ENCODE measurements at regions not wholly inside any gene's neighbourhood (a gene's known extent, or its start where the extent isn't known, plus 50 kb on each side); places are given as distances from the start of the nearest gene placed in this dataset.
"Not testable (repeated sequence)": the region's sequence is repeated elsewhere in the genome, so short reads cannot be mapped to it uniquely, and the experiment has no call there.

- Histone ChIP-seq H3K36me3 (ENCODE audit: insufficient read depth, low read length) (no peaks in the 10 kb centered on the region), H3K4me1 (ENCODE audit: insufficient read depth, low read length) (no peaks in the 10 kb centered on the region), H3K9me3 (ENCODE audit: insufficient read depth, low read depth, low read length) (no peaks in the 10 kb centered on the region), H3K4me3 (ENCODE audit: low read length) (no peak overlapping the region), H3K27me3 (ENCODE audit: insufficient read depth, low read length) (no peaks in the 10 kb centered on the region), H3K9ac (ENCODE audit: low read depth, low read length) (no peak overlapping the region), H3K27ac (ENCODE audit: low read depth, low read length) (no peak overlapping the region)
- WGBS: 92% methylated on average over 12 of the region's 12 CpGs
These were observed 623.7 kb downstream of the TYW1 start for GRCh38 chr7:67620216-67620933.

GRCh38 chr7:67621704-67622103, 625.1 kb downstream of the TYW1 start:
- WGBS: 59% methylated on average over 3 of the region's 3 CpGs

GRCh38 chr7:67625257-67625737, 628.7 kb downstream of the TYW1 start:
- WGBS: 14% methylated on average over 15 of the region's 15 CpGs
- Histone ChIP-seq H3K9ac (ENCODE audit: low read depth, low read length) (peak overlapping the region; percentile 42; the same call in 1 of the 2 replicates), H3K4me3 (ENCODE audit: low read length) (peak overlapping the region; percentile 48)

More at GRCh38 chr7:67621704-67622103, 625.1 kb downstream of the TYW1 start:
- Histone ChIP-seq H3K9me3 (ENCODE audit: insufficient read depth, low read depth, low read length) (no peaks in the 10 kb centered on the region), H3K27me3 (ENCODE audit: insufficient read depth, low read length) (no peaks in the 10 kb centered on the region), H3K27ac (ENCODE audit: low read depth, low read length) (no peak overlapping the region), H3K36me3 (ENCODE audit: insufficient read depth, low read length) (no peaks in the 10 kb centered on the region), H3K9ac (ENCODE audit: low read depth, low read length) (no peak overlapping the region), H3K4me3 (ENCODE audit: low read length) (no peak overlapping the region), H3K4me1 (ENCODE audit: insufficient read depth, low read length) (no peaks in the 10 kb centered on the region)

GRCh38 chr7:67631476-67631875, 634.8 kb downstream of the TYW1 start:
- no peak overlapping the region for H3K4me3 ChIP-seq (ENCODE audit: low read length)
- H3K9me3 ChIP-seq (ENCODE audit: insufficient read depth, low read depth, low read length): no peaks in the 10 kb centered on the region
- H3K36me3 ChIP-seq (ENCODE audit: insufficient read depth, low read length): no peaks in the 10 kb centered on the region
- no peaks in the 10 kb centered on the region; the same call in 1 of the 2 replicates for H3K27me3 ChIP-seq (ENCODE audit: insufficient read depth, low read length)
- WGBS: 92% methylated on average over 15 of the region's 15 CpGs
- no peak overlapping the region for H3K9ac ChIP-seq (ENCODE audit: low read depth, low read length)
- H3K27ac ChIP-seq (ENCODE audit: low read depth, low read length): no peak overlapping the region
- no peaks in the 10 kb centered on the region for H3K4me1 ChIP-seq (ENCODE audit: insufficient read depth, low read length)

More at GRCh38 chr7:67625257-67625737, 628.7 kb downstream of the TYW1 start:
- Histone ChIP-seq H3K9me3 (ENCODE audit: insufficient read depth, low read depth, low read length) (no peaks in the 10 kb centered on the region), H3K36me3 (ENCODE audit: insufficient read depth, low read length) (no peaks in the 10 kb centered on the region), H3K27ac (ENCODE audit: low read depth, low read length) (no peak overlapping the region), H3K27me3 (ENCODE audit: insufficient read depth, low read length) (no peaks in the 10 kb centered on the region; the same call in 1 of the 2 replicates), H3K4me1 (ENCODE audit: insufficient read depth, low read length) (no peaks in the 10 kb centered on the region)

- Histone ChIP-seq H3K27ac (ENCODE audit: low read depth, low read length) (no peak overlapping the region), H3K9me3 (ENCODE audit: insufficient read depth, low read depth, low read length) (peaks cover 3% of the 10 kb centered on the region; the same call in 1 of the 2 replicates), H3K27me3 (ENCODE audit: insufficient read depth, low read length) (no peaks in the 10 kb centered on the region; the same call in 1 of the 2 replicates), H3K36me3 (ENCODE audit: insufficient read depth, low read length) (no peaks in the 10 kb centered on the region), H3K9ac (ENCODE audit: low read depth, low read length) (no peak overlapping the region), H3K4me3 (ENCODE audit: low read length) (no peak overlapping the region), H3K4me1 (ENCODE audit: insufficient read depth, low read length) (no peaks in the 10 kb centered on the region)
- 93% methylated on average over 2 of the region's 2 CpGs for WGBS
These were observed 638.6 kb downstream of the TYW1 start for GRCh38 chr7:67635271-67635670.

- Histone ChIP-seq H3K4me1 (ENCODE audit: insufficient read depth, low read length) (no peaks in the 10 kb centered on the region), H3K4me3 (ENCODE audit: low read length) (no peak overlapping the region), H3K27ac (ENCODE audit: low read depth, low read length) (no peak overlapping the region), H3K9ac (ENCODE audit: low read depth, low read length) (no peak overlapping the region), H3K27me3 (ENCODE audit: insufficient read depth, low read length) (no peaks in the 10 kb centered on the region), H3K9me3 (ENCODE audit: insufficient read depth, low read depth, low read length) (peaks cover 3% of the 10 kb centered on the region; the same call in 1 of the 2 replicates), H3K36me3 (ENCODE audit: insufficient read depth, low read length) (no peaks in the 10 kb centered on the region)
- WGBS: 75% methylated on average over 6 of the region's 6 CpGs
These were observed 639.9 kb downstream of the TYW1 start for GRCh38 chr7:67636348-67637022.

GRCh38 chr7:67637023-67637358, 640.4 kb downstream of the TYW1 start:
- Histone ChIP-seq H3K9ac (ENCODE audit: low read depth, low read length) (no peak overlapping the region), H3K4me3 (ENCODE audit: low read length) (no peak overlapping the region), H3K27me3 (ENCODE audit: insufficient read depth, low read length) (no peaks in the 10 kb centered on the region), H3K27ac (ENCODE audit: low read depth, low read length) (no peak overlapping the region), H3K9me3 (ENCODE audit: insufficient read depth, low read depth, low read length) (peaks cover 3% of the 10 kb centered on the region; the same call in 1 of the 2 replicates), H3K4me1 (ENCODE audit: insufficient read depth, low read length) (no peaks in the 10 kb centered on the region), H3K36me3 (ENCODE audit: insufficient read depth, low read length) (no peaks in the 10 kb centered on the region)
- 46% methylated on average over 2 of the region's 2 CpGs for WGBS

- not testable (repeated sequence) for H3K4me1 ChIP-seq (ENCODE audit: insufficient read depth, low read length); H3K27me3 ChIP-seq (ENCODE audit: insufficient read depth, low read length); H3K9ac ChIP-seq (ENCODE audit: low read depth, low read length); H3K9me3 ChIP-seq (ENCODE audit: insufficient read depth, low read depth, low read length); H3K4me3 ChIP-seq (ENCODE audit: low read length); H3K36me3 ChIP-seq (ENCODE audit: insufficient read depth, low read length); H3K27ac ChIP-seq (ENCODE audit: low read depth, low read length)
- 87% methylated on average over 3 of the region's 3 CpGs for WGBS
These were observed 645.9 kb downstream of the TYW1 start for GRCh38 chr7:67642542-67642941.

GRCh38 chr7:67644151-67644550, 647.5 kb downstream of the TYW1 start:
- no peak overlapping the region for H3K9ac ChIP-seq (ENCODE audit: low read depth, low read length)
- no peak overlapping the region for H3K4me3 ChIP-seq (ENCODE audit: low read length)
- WGBS: 87% methylated on average over 3 of the region's 3 CpGs
- no peak overlapping the region for H3K27ac ChIP-seq (ENCODE audit: low read depth, low read length)
- no peaks in the 10 kb centered on the region for H3K27me3 ChIP-seq (ENCODE audit: insufficient read depth, low read length)
- no peaks in the 10 kb centered on the region for H3K4me1 ChIP-seq (ENCODE audit: insufficient read depth, low read length)
- no peaks in the 10 kb centered on the region for H3K36me3 ChIP-seq (ENCODE audit: insufficient read depth, low read length)
- H3K9me3 ChIP-seq (ENCODE audit: insufficient read depth, low read depth, low read length): peaks cover 3% of the 10 kb centered on the region; the same call in 1 of the 2 replicates

GRCh38 chr7:67652937-67653336, 656.3 kb downstream of the TYW1 start:
- Histone ChIP-seq H3K4me3 (ENCODE audit: low read length) (no peak overlapping the region), H3K27ac (ENCODE audit: low read depth, low read length) (no peak overlapping the region), H3K4me1 (ENCODE audit: insufficient read depth, low read length) (no peaks in the 10 kb centered on the region), H3K9me3 (ENCODE audit: insufficient read depth, low read depth, low read length) (no peaks in the 10 kb centered on the region), H3K27me3 (ENCODE audit: insufficient read depth, low read length) (no peaks in the 10 kb centered on the region), H3K36me3 (ENCODE audit: insufficient read depth, low read length) (no peaks in the 10 kb centered on the region), H3K9ac (ENCODE audit: low read depth, low read length) (no peak overlapping the region)
- WGBS: 100% methylated on average over 2 of the region's 2 CpGs

- no peak overlapping the region for H3K4me3 ChIP-seq (ENCODE audit: low read length)
- H3K9ac ChIP-seq (ENCODE audit: low read depth, low read length): no peak overlapping the region
- no peaks in the 10 kb centered on the region for H3K36me3 ChIP-seq (ENCODE audit: insufficient read depth, low read length)
- H3K27ac ChIP-seq (ENCODE audit: low read depth, low read length): no peak overlapping the region
- WGBS: 94% methylated on average over 2 of the region's 3 CpGs
- no peaks in the 10 kb centered on the region for H3K27me3 ChIP-seq (ENCODE audit: insufficient read depth, low read length)
- no peaks in the 10 kb centered on the region for H3K4me1 ChIP-seq (ENCODE audit: insufficient read depth, low read length)
- H3K9me3 ChIP-seq (ENCODE audit: insufficient read depth, low read depth, low read length): no peaks in the 10 kb centered on the region
These were observed 657.3 kb downstream of the TYW1 start for GRCh38 chr7:67653856-67654454.
